Mononuclear cell (primary cell): ENCODE measurements at regions not wholly inside any gene's neighbourhood (a gene's known extent, or its start where the extent isn't known, plus 50 kb on each side); places are given as distances from the start of the nearest gene placed in this dataset.
"Not testable (repeated sequence)": the region's sequence is repeated elsewhere in the genome, so short reads cannot be mapped to it uniquely, and the experiment has no call there.

Source experiments
- H3K27me3 ChIP-seq: 2 replicates; pipeline ENCODE4 v1.6.0; 2011; ENCODE audit warnings: low read length, control low read depth; ENCODE audit not compliant: insufficient read depth
- H3K4me1 ChIP-seq: 2 replicates; pipeline ENCODE4 v1.5.1; 2011; ENCODE audit warnings: mild to moderate bottlenecking, low read length, control low read depth; ENCODE audit not compliant: insufficient read depth
- H3K4me3 ChIP-seq: 2 replicates; pipeline ENCODE4 v1.5.1; 2011; ENCODE audit warnings: mild to moderate bottlenecking, low read length, moderate library complexity
- H3K9me3 ChIP-seq: 2 replicates; pipeline ENCODE4 v1.5.1; 2011; ENCODE audit warnings: low read depth, mild to moderate bottlenecking, control low read depth, low read length

GRCh38 chr3:56955492-56956111 lies 104.9 kb upstream of the SPATA12 start:
- Histone ChIP-seq H3K4me1 (no peaks in the 10 kb centered on the region), H3K9me3 (no peaks in the 10 kb centered on the region), H3K4me3 (no peak overlapping the region), H3K27me3 (no peaks in the 10 kb centered on the region)

- H3K4me1 ChIP-seq, result no peaks in the 10 kb centered on the region
- no peaks in the 10 kb centered on the region for H3K27me3 ChIP-seq
- H3K4me3 ChIP-seq, result no peak overlapping the region
- no peaks in the 10 kb centered on the region for H3K9me3 ChIP-seq
These were observed 106.3 kb upstream of the SPATA12 start for GRCh38 chr3:56954125-56954524.

DNA sequence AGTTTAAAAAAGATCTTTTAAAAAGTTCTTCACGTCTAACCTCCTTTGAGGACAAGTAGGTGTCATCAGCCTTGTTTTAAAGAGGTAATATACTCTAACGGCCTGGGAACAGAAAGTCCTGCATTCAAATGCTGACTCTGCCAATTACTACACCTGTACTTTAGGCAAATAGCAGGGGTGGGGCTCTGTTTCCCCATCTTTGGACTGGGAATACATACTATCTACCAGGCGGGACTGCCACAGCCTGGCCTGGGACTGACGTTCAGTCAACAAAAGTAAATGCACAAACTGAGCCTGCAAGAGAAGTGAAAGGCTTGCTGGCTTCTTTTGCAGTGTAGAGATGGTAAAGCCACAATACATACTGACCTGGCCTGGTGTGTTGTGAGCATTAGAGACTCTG lies 107.6 kb upstream of the SPATA12 start:
- Histone ChIP-seq H3K4me1 (no peaks in the 10 kb centered on the region), H3K27me3 (no peaks in the 10 kb centered on the region), H3K4me3 (no peak overlapping the region), H3K9me3 (no peaks in the 10 kb centered on the region)

DNA sequence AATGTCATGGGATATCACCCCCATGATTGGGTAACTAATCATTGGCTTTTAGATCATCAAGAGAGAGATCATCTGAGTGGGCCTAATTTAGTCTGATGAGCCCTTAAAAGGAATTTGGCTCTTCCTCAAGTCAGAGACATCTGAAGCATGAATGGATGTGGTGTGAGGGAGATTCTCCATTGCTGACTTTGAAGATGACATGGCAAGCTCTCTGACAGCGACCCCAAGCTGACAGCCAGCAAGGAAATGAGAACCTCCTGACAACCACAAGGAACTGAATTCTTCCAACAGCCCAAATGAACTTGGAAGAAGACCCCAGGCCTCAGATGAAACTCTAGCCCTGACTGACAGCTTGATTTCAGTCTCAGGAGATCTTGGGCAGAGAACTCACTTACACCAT lies 108.4 kb upstream of the SPATA12 start:
- H3K9me3 ChIP-seq, result no peaks in the 10 kb centered on the region
- no peaks in the 10 kb centered on the region for H3K4me1 ChIP-seq
- no peaks in the 10 kb centered on the region for H3K27me3 ChIP-seq
- no peak overlapping the region for H3K4me3 ChIP-seq

GRCh38 chr3:56951366-56951765 lies 109.1 kb upstream of the SPATA12 start:
- no peak overlapping the region for H3K4me3 ChIP-seq
- H3K27me3 ChIP-seq, result no peaks in the 10 kb centered on the region
- H3K4me1 ChIP-seq, result no peaks in the 10 kb centered on the region
- no peaks in the 10 kb centered on the region for H3K9me3 ChIP-seq

- H3K27me3 ChIP-seq, H3K4me3 ChIP-seq, H3K9me3 ChIP-seq, H3K4me1 ChIP-seq: not testable (repeated sequence)
These were observed 115.1 kb upstream of the SPATA12 start for GRCh38 chr3:56945378-56945777.

DNA sequence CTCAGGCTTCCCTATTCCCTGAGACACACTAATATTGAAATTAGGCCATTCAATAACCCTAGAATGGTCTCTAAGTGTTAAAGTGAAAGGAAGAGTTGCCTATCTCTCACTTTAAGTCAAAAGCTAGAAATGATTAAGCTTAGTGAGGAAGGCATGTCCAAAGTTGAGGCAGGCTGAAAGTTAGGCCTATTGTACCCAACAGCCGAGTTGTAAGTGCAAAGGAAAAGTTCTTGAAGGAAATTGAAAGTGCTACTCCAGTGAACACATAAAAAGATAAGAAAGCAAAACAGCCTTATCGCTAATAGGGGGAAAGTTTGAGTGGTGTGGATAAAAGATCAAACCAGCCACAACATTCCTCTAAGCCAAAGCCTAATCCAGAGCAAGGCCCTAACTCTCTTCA lies 117.9 kb upstream of the SPATA12 start:
- H3K4me3 ChIP-seq, result no peak overlapping the region
- no peaks in the 10 kb centered on the region for H3K4me1 ChIP-seq
- H3K27me3 ChIP-seq, result no peaks in the 10 kb centered on the region
- H3K9me3 ChIP-seq, result no peaks in the 10 kb centered on the region

DNA sequence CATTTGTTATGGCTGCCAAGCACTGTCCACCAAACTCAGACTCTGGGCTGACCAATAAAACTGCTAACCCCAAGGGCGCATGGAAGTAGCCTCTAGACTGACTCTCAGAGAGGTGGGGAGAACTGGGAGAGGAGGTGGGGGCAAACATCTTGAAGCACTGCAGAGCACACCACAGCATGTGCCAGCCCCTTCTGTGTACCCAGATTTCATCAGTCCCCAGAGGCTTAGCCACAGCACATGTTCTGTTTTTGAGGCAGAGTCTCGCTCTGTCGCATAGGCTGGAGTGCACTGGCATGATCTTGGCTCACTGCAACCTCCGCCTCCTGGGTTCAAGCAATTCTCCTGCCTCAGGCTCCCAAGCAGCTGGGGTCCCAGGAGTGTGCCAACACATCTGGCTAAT lies 119.5 kb upstream of the SPATA12 start:
- no peaks in the 10 kb centered on the region for H3K9me3 ChIP-seq
- H3K4me3 ChIP-seq, result no peak overlapping the region
- no peaks in the 10 kb centered on the region for H3K4me1 ChIP-seq
- H3K27me3 ChIP-seq, result no peaks in the 10 kb centered on the region

- no peaks in the 10 kb centered on the region for H3K9me3 ChIP-seq
- H3K4me1 ChIP-seq, result no peaks in the 10 kb centered on the region
- no peaks in the 10 kb centered on the region for H3K27me3 ChIP-seq
- H3K4me3 ChIP-seq, result no peak overlapping the region
These were observed 120.1 kb upstream of the SPATA12 start for GRCh38 chr3:56940321-56940720.

GRCh38 chr3:56939834-56940233 lies 120.6 kb upstream of the SPATA12 start:
- no peaks in the 10 kb centered on the region for H3K27me3 ChIP-seq
- no peaks in the 10 kb centered on the region for H3K9me3 ChIP-seq
- no peak overlapping the region for H3K4me3 ChIP-seq
- H3K4me1 ChIP-seq, result no peaks in the 10 kb centered on the region

GRCh38 chr3:56938530-56938929 lies 121.9 kb upstream of the SPATA12 start:
- no peaks in the 10 kb centered on the region for H3K27me3 ChIP-seq
- H3K9me3 ChIP-seq, result no peaks in the 10 kb centered on the region
- H3K4me3 ChIP-seq, result no peak overlapping the region
- no peaks in the 10 kb centered on the region for H3K4me1 ChIP-seq

GRCh38 chr3:56937580-56937979 lies 122.9 kb upstream of the SPATA12 start:
- Histone ChIP-seq H3K4me3 (no peak overlapping the region), H3K4me1 (no peaks in the 10 kb centered on the region), H3K9me3 (no peaks in the 10 kb centered on the region), H3K27me3 (no peaks in the 10 kb centered on the region)

- Histone ChIP-seq H3K4me3 (no peak overlapping the region), H3K4me1 (no peaks in the 10 kb centered on the region), H3K27me3 (no peaks in the 10 kb centered on the region), H3K9me3 (no peaks in the 10 kb centered on the region)
These were observed 124.7 kb upstream of the SPATA12 start for GRCh38 chr3:56935811-56936210.

GRCh38 chr3:56934481-56934880 lies 126.0 kb upstream of the SPATA12 start:
- H3K4me3 ChIP-seq, H3K4me1 ChIP-seq, H3K27me3 ChIP-seq, H3K9me3 ChIP-seq: not testable (repeated sequence)

GRCh38 chr3:56933803-56934202 lies 126.7 kb upstream of the SPATA12 start:
- no peaks in the 10 kb centered on the region for H3K27me3 ChIP-seq
- peaks cover 6% of the 10 kb centered on the region for H3K4me1 ChIP-seq
- no peak overlapping the region for H3K4me3 ChIP-seq
- no peaks in the 10 kb centered on the region for H3K9me3 ChIP-seq

DNA sequence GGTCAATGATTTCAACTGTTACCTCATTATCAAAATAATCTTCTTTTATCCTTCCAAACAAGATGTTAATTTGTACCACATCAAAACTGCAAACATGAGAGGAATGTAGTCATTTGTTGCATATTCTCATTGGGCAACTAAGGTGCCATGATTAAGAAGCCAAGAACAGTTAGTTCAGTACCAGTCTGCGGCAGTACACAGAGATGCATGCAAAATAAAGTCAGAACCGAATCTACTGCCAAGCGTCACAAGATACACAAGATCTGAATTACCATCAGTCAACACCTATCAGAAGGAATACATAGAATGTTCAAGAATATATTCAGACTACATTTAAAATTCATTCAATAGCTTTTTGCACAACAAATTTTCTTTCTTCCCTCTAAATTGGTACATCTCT lies 127.6 kb upstream of the SPATA12 start:
- Histone ChIP-seq H3K27me3 (no peaks in the 10 kb centered on the region), H3K4me1 (peaks cover 15% of the 10 kb centered on the region), H3K4me3 (no peak overlapping the region), H3K9me3 (no peaks in the 10 kb centered on the region)
